Left renal pelvis (tissue), 4 donors: ENCODE measurements at regions not wholly inside any gene's neighbourhood (a gene's known extent, or its start where the extent isn't known, plus 50 kb on each side); places are given as distances from the start of the nearest gene placed in this dataset.

Source experiments
- DNase-seq, 4 donors: peaks; one replicate each; pipeline ENCODE4 v3.0.0-alpha.2; 2013; ENCODE audit warnings: low read depth in 4 of 4, low spot score in 3 of 4

- no peak for DNase-seq
Observed at GRCh38 chr10:22770270-22770669, 55.9 kb upstream of the PIP4K2A start.

- no peak for DNase-seq
Observed at GRCh38 chr10:22767859-22768258, 53.5 kb upstream of the PIP4K2A start.

- no peak for DNase-seq
Observed at GRCh38 chr10:22766693-22767092, 52.3 kb upstream of the PIP4K2A start.

- no peak for DNase-seq
Observed at GRCh38 chr10:22765660-22766547, 51.5 kb upstream of the PIP4K2A start.

GRCh38 chr10:22764639-22765038, 50.3 kb upstream of the PIP4K2A start:
- no peak for DNase-seq
